CD4-positive, alpha-beta T cell (primary cell): ENCODE measurements at regions not wholly inside any gene's neighbourhood (a gene's known extent, or its start where the extent isn't known, plus 50 kb on each side); places are given as distances from the start of the nearest gene placed in this dataset.
"Not testable (repeated sequence)": the region's sequence is repeated elsewhere in the genome, so short reads cannot be mapped to it uniquely, and the experiment has no call there.

Source experiments
- ATAC-seq: fragments of 200-7000 bp; cut with Tn5 transposase; one replicate; pipeline ENCODE4 v1.10.0; 2022; ENCODE audit warnings: mild to moderate bottlenecking; ENCODE audit not compliant: poor library complexity
- CTCF ChIA-PET: fragments of 350-600 bp; sonication (Branson Sonifier 250); formaldehyde crosslinking; loops from one replicate; lab custom pipeline; 2021; ENCODE audit warnings: antibody characterized with exemption, inconsistent platforms; lab: Charles Lee
- POLR2A ChIA-PET: fragments of 350-600 bp; sonication (Branson Sonifier 250); formaldehyde crosslinking; loops from one replicate; lab custom pipeline; 2021; ENCODE audit warnings: antibody characterized with exemption, inconsistent platforms; lab: Charles Lee
- DNase-seq, 14 experiments: peaks; one replicate each; pipeline ENCODE4 v3.0.0-alpha.2; 2013 to 2020; ENCODE audit warnings: mixed read lengths in 2 of 14
- H3K27ac ChIP-seq, 2 donors: one replicate each; pipeline versions ENCODE4 v1.5.1 to v1.7.0; 2013; ENCODE audit warnings: low read length in 2 of 2, low read depth in 1 of 2, mild to moderate bottlenecking in 1 of 2
- H3K27me3 ChIP-seq, 2 experiments: 1 replicate in 1 of 2; 2 replicates in 1 of 2; pipeline versions ENCODE4 v1.6.1 to v1.7.0; 2013; ENCODE audit warnings: low read length in 2 of 2, control low read depth in 1 of 2, mild to moderate bottlenecking in 1 of 2, moderate library complexity in 1 of 2; ENCODE audit not compliant: insufficient read depth in 2 of 2, control insufficient read depth in 1 of 2
- H3K36me3 ChIP-seq: one replicate; pipeline ENCODE4 v1.6.1; 2013; ENCODE audit warnings: low read length, control low read depth; ENCODE audit not compliant: insufficient read depth
- H3K4me1 ChIP-seq: one replicate; pipeline ENCODE4 v1.6.1; 2013; ENCODE audit warnings: low read length, control low read depth; ENCODE audit not compliant: insufficient read depth
- H3K4me3 ChIP-seq: one replicate; pipeline ENCODE4 v1.5.1; 2013; ENCODE audit warnings: mild to moderate bottlenecking, low read length, moderate library complexity
- H3K9me3 ChIP-seq, 2 experiments: 1 replicate in 1 of 2; 2 replicates in 1 of 2; pipeline versions ENCODE4 v1.6.1 to v1.7.0; 2013; ENCODE audit warnings: low read length in 2 of 2, mild to moderate bottlenecking in 2 of 2, control low read depth in 1 of 2, moderate library complexity in 1 of 2; ENCODE audit not compliant: control insufficient read depth in 1 of 2, insufficient read depth in 1 of 2
- H3K27ac Mint-ChIP-seq: one replicate; pipeline ENCODE4 v1.8.0; 2020; ENCODE audit warnings: mixed read lengths
- H3K27me3 Mint-ChIP-seq: one replicate; pipeline ENCODE4 v1.8.0; 2021; ENCODE audit warnings: mixed read lengths
- H3K36me3 Mint-ChIP-seq: one replicate; pipeline ENCODE4 v1.8.0; 2021; ENCODE audit warnings: low read depth, mixed read lengths
- H3K4me1 Mint-ChIP-seq: one replicate; pipeline ENCODE4 v1.8.0; 2021; ENCODE audit warnings: low read depth, mixed read lengths
- H3K4me3 Mint-ChIP-seq: one replicate; pipeline ENCODE4 v1.8.0; 2020; ENCODE audit warnings: mild to moderate bottlenecking, mixed read lengths
- H3K9me3 Mint-ChIP-seq: one replicate; pipeline ENCODE4 v1.8.0; 2020; ENCODE audit warnings: mixed read lengths
- CTCF ChIP-seq: fragments of 200-600 bp; IDR thresholded peaks from one replicate; pipeline ENCODE4 v1.8.0; 2022; ENCODE audit warnings: antibody characterized with exemption, mild to moderate bottlenecking
- intact Hi-C, 2 experiments: fragments of 100-400 bp; cut with DNase I in 1 of 2; cut with micrococcal nuclease in 1 of 2; formaldehyde crosslinking; loops; one replicate each; pipeline versions ENCODE4 v1.15.1 to v1.9.0; 2023 to 2025; cut with DNase I, micrococcal nuclease

GRCh38 chr12:89769483-89769818, 60.8 kb upstream of the ATP2B1 start:
- CTCF ChIA-PET = no interaction called here
- H3K4me3 ChIP-seq = no peak overlapping the region
- no peaks in the 10 kb centered on the region for H3K36me3 ChIP-seq
- H3K9me3 ChIP-seq = no peaks in the 10 kb centered on the region
- Mint-ChIP-seq H3K9me3 (peaks cover 9% of the 10 kb centered on the region), H3K27ac (no peak overlapping the region), H3K27me3 (no peaks in the 10 kb centered on the region), H3K4me1 (peaks cover 33% of the 10 kb centered on the region), H3K36me3 (no peaks in the 10 kb centered on the region), H3K4me3 (no peak overlapping the region)
- POLR2A ChIA-PET = no interaction called here
- peaks cover 13% of the 10 kb centered on the region for H3K4me1 ChIP-seq
- intact Hi-C loops = loop anchor here in 1 of 2 experiments (10.0 kb wide), 1 partner anchor 95 kb away; no protein-coding TSS in a partner anchor
- no peak overlapping the region for H3K27ac ChIP-seq
- no peaks in the 10 kb centered on the region for H3K27me3 ChIP-seq
- ATAC-seq (no peak), DNase-seq (no peak)
- TF ChIP-seq CTCF = no peak

DNA sequence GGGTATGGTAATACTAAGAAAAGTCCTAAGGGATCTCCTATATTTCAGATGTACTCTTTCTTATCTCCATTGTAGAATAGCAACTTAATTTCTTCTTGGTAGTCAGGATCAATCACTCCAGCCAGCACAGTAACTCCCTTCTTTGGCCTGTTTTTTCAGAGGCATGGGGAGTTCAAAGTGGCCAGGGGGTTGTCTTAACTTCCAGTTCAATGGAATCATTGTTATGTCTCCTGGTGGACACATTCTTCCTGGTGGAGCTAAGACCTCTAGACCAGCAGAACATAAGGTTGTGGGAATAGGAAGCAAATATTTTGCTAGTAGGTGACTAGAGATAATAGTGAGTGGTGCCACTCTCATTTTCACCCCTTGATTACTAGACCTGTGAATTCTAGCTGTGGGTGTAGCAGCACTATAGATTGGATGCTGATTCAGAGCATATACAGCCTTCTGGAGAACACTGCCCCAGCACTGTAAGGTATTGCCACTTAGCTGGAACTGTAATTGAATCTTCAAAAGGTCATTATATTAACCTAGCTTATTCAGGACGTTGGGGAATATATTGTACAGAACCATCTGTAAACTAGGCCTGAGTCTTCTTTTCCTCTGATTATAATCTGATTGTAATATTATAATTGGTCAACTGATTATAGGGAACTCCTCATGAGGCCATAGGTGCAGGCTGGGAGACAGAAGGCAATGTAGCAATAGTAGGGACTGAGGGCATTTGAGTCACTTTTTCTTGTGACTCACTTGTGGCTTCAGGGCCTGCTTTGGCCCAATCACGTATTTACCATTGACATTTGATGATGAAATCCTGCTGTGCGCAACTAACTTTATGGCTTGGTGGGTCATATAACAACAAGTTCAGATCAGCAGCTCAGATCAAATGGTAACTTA, 60.2 kb upstream of the ATP2B1 start:
- Histone ChIP-seq H3K27ac (no peak overlapping the region), H3K9me3 (no peaks in the 10 kb centered on the region), H3K4me1 (peaks cover 13% of the 10 kb centered on the region), H3K4me3 (no peak overlapping the region), H3K27me3 (no peaks in the 10 kb centered on the region), H3K36me3 (no peaks in the 10 kb centered on the region)
- intact Hi-C loops = loop anchor here in 1 of 2 experiments (10.0 kb wide), 1 partner anchor 96 kb away; no protein-coding TSS in a partner anchor
- CTCF ChIA-PET = no interaction called here
- no peak for ATAC-seq
- peak in 2 of 14 experiments; percentile 61 to 75 for DNase-seq
- TF ChIP-seq CTCF = no peak
- no peak overlapping the region for H3K27ac Mint-ChIP-seq
- H3K4me1 Mint-ChIP-seq = peaks cover 38% of the 10 kb centered on the region
- POLR2A ChIA-PET = interaction anchor here (3.0 kb wide), 1 partner anchor 60 kb away, joined by 15 read pairs; the partner anchor contains the start of gene ATP2B1
- H3K9me3 Mint-ChIP-seq = peaks cover 9% of the 10 kb centered on the region
- no peak overlapping the region for H3K4me3 Mint-ChIP-seq
- no peaks in the 10 kb centered on the region for H3K36me3 Mint-ChIP-seq
- H3K27me3 Mint-ChIP-seq = no peaks in the 10 kb centered on the region

- peaks cover 50% of the 10 kb centered on the region for H3K4me1 Mint-ChIP-seq
- ATAC-seq (no peak), DNase-seq (peak in 4 of 14 experiments; percentile 7 to 58 (median 40))
- H3K9me3 Mint-ChIP-seq = peaks cover 9% of the 10 kb centered on the region
- H3K36me3 Mint-ChIP-seq = no peaks in the 10 kb centered on the region
- H3K9me3 ChIP-seq = no peaks in the 10 kb centered on the region
- peak overlapping the region in 1 of 2 donors; percentile 0 for H3K27ac ChIP-seq
- H3K4me3 ChIP-seq = no peak overlapping the region
- no peaks in the 10 kb centered on the region for H3K27me3 ChIP-seq
- TF ChIP-seq CTCF = no peak
- no peaks in the 10 kb centered on the region for H3K36me3 ChIP-seq
- CTCF ChIA-PET = interaction anchor here (0.8 kb wide), 1 partner anchor 37 kb away, joined by 3 read pairs; no protein-coding TSS in a partner anchor
- no peaks in the 10 kb centered on the region for H3K27me3 Mint-ChIP-seq
- H3K27ac Mint-ChIP-seq = peak overlapping the region; percentile 45
- intact Hi-C loops = loop anchor here in 1 of 2 experiments (10.0 kb wide), 1 partner anchor 99 kb away; no protein-coding TSS in a partner anchor
- H3K4me3 Mint-ChIP-seq = peak overlapping the region; percentile 21
- peaks cover 17% of the 10 kb centered on the region for H3K4me1 ChIP-seq
- POLR2A ChIA-PET = interaction anchor here (0.6 to 3.0 kb wide), 5 partner anchors 12 to 312 kb away, joined by 3 to 15 read pairs (median 5); partner anchors contain the start of gene ATP2B1
Measured at GRCh38 chr12:89765959-89766824, 57.6 kb upstream of the ATP2B1 start.

- H3K27ac ChIP-seq, DNase-seq, H3K9me3 Mint-ChIP-seq, H3K27me3 ChIP-seq, H3K9me3 ChIP-seq, H3K36me3 Mint-ChIP-seq, ATAC-seq, H3K27me3 Mint-ChIP-seq, H3K36me3 ChIP-seq, CTCF ChIA-PET, POLR2A ChIA-PET, H3K27ac Mint-ChIP-seq, H3K4me3 ChIP-seq, H3K4me3 Mint-ChIP-seq: not testable (repeated sequence)
- peaks cover 60% of the 10 kb centered on the region for H3K4me1 Mint-ChIP-seq
- intact Hi-C loops = loop anchor here (5.0 to 10.0 kb wide), 2 partner anchors 101 to 183 kb away; no protein-coding TSS in a partner anchor
- H3K4me1 ChIP-seq = peaks cover 15% of the 10 kb centered on the region
Measured at GRCh38 chr12:89764164-89764563, 55.5 kb upstream of the ATP2B1 start.
